Endometrium (tissue), 2 donors: ENCODE measurements at regions not wholly inside any gene's neighbourhood (a gene's known extent, or its start where the extent isn't known, plus 50 kb on each side); places are given as distances from the start of the nearest gene placed in this dataset.
"Not testable (repeated sequence)": the region's sequence is repeated elsewhere in the genome, so short reads cannot be mapped to it uniquely, and the experiment has no call there.

ENCODE experiments used
- FAIRE-seq: peaks from 2 replicates; lab custom pipeline; 2012; peaks lifted over from hg19 to GRCh38; lab: Jason Lieb, UNC
- donor health status: control.
- donor health status: control.

GRCh38 chr20:30164389-30164788 is 1093.1 kb upstream of the DEFB115 start:
- FAIRE-seq = not testable (repeated sequence)

GRCh38 chr20:30167540-30167939 is 1089.9 kb upstream of the DEFB115 start:
- no peak for FAIRE-seq

- FAIRE-seq = no peak
These were observed 1089.3 kb upstream of the DEFB115 start for GRCh38 chr20:30168025-30168799.

- no peak for FAIRE-seq
These were observed 1088.7 kb upstream of the DEFB115 start for GRCh38 chr20:30168800-30169138.

DNA sequence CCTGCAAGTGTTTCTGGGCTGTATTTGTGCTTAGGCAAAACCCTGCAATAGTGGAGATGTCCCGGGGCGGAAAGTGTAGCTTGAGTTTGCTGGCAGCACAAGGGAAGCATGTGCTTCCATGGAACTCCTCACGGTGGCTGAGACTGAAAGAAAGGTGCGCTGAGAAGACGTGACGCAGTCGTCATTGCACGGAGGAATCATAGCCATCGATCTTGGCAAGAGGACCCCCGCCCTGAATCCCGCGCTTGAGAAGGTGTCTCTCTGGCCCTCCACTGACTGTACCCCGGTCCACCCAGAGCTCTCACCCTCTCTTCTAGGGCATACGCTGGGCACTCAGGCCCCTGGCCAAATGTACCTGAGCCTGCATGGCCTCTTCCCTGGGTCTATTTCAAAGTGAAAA is 1081.8 kb upstream of the DEFB115 start:
- no peak for FAIRE-seq

DNA sequence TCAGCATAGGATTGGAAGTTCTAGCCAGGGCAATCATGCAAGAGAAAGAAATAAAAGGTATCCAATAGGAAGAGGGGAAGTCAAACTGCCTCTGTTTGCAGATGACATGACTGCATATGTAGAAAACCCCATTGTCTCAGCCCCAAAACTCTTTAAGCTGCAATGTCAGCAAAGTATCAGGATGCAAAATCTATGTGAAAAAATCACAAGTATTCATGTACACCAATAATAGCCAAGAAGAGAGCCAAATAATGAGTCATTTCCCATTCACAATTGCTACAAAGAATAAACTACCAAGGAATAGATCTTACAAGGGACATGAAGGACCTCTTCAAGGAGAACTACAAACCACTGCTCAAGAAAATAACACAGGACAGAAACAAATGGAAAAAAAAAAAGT is 1074.3 kb upstream of the DEFB115 start:
- not testable (repeated sequence) for FAIRE-seq

- FAIRE-seq = not testable (repeated sequence)
These were observed 1065.7 kb upstream of the DEFB115 start for GRCh38 chr20:30191785-30192184.

- not testable (repeated sequence) for FAIRE-seq
These were observed 1023.0 kb upstream of the DEFB115 start for GRCh38 chr20:30234477-30234876.

DNA sequence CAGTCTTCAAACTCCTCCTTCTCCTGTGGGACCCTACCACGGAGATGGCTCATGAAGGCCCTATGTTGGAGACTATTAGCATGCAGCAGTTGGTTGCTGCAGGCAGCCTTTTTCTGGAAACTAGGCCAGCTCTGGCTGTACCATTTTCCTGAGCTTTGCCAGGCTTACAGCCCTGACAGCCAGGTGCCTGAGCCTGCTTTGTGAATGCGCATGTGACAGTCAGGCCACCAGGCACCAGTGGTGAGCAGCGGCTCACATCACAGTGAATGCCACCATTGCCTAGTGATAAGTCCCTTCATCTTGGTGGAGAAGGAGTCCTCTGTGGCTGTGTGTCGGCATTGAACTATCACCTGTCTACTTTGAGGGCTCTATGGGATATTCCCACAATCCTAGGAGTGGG is 982.4 kb upstream of the DEFB115 start:
- FAIRE-seq = not testable (repeated sequence)

DNA sequence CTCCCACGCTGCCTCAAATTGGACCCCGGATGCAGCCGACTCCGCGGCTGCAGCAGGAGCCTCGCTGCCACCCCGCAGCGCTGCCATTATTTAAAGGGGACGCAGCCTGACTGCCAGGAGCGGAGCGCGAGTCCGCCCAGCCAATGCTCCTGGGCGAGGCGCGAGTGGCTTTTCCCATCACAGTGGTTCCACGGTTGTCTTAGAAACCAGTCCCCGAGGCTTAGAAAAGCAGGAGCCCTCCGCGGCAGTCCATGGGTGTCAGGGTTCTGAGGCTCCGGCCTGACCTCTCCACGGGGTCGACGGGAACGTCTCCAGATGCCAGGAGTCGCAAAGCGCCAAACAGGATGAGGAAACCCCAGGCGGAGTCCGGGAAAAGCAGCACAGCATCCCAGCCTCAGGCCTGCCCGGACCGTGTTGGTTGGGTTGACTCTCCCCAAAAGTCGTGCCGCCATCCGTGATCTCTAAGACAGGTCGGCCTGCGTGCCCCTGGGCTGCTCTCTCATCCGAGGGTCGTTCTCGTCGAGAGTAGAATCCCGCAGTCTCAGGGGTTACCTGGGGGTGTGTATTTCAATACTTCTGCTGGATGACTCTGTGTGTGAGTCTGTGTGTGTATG is 975.8 kb upstream of the DEFB115 start:
- FAIRE-seq = no peak

- peak; percentile 33 for FAIRE-seq
These were observed 973.8 kb upstream of the DEFB115 start for GRCh38 chr20:30283476-30284280.

DNA sequence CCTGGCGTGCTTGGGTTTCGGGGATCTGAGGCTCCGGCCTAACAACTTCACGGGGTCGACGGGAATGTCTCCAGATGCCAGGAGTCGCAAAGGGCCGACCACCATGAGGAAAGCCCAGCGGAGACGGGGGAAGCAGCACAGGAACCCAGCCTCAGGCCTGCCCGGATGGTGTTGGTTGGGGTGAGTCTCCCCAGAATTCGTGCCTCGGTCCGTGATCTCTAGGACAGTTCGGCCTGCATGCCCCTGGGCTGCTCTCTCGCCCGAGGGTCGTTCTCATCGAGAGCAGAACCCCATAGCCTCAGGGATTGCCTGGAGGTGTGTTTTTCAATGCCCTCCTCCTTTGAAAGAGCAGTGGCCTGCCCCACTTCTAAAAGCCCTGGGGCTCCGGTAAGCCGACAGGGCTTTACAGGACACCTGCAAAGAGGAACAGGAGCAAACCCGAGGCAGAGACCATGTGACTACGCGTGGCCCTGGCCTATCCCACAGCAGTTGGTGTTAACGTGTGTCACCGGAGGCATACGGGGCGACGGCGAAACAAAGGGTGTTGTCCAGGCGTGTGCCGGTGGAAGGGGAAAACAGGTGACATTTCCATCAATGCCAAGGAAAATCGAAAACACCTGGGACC is 973.1 kb upstream of the DEFB115 start:
- no peak for FAIRE-seq

DNA sequence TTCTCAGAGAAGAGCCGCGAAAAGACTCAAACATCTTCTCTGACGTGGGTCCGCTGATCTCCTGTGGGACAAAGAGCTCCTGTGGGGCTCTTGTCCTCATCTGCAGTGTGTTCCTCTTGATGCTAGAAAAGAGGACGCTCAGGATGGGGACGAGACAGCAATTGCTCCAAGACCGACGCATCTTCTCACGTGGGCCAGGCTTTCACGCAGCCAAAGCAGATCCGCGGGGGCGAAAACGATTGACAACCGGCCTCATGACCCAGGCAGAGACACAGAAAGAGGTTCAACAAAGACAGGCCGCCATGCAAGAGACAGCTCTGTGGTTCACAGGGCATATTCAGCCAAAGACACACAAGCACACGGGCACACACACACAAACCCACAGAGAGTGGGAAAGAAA is 971.8 kb upstream of the DEFB115 start:
- no peak for FAIRE-seq

GRCh38 chr20:30286157-30286556 is 971.3 kb upstream of the DEFB115 start:
- FAIRE-seq = no peak

- FAIRE-seq = not testable (repeated sequence)
These were observed 970.0 kb upstream of the DEFB115 start for GRCh38 chr20:30287459-30287858.

DNA sequence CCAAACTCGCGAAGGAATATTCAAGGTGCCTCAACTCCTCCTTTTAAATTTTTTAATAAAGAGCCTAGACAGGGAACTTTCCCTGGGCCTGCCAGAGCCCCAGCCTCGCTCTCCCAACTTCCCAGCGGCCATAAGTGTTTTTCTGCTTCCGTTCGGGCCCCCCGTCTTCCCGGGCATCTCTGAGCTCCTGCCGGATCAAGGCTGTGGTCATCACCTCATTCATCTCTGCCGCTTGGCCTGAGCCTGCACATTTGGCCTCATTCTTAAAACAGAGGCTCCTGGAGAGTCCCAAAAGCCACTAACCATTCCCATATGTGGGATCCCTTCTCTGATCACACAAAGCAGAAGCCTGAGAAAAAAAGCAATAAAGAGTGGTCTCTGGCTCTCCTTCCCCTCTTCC is 969.1 kb upstream of the DEFB115 start:
- FAIRE-seq = no peak

- not testable (repeated sequence) for FAIRE-seq
These were observed 968.4 kb upstream of the DEFB115 start for GRCh38 chr20:30289049-30289448.

DNA sequence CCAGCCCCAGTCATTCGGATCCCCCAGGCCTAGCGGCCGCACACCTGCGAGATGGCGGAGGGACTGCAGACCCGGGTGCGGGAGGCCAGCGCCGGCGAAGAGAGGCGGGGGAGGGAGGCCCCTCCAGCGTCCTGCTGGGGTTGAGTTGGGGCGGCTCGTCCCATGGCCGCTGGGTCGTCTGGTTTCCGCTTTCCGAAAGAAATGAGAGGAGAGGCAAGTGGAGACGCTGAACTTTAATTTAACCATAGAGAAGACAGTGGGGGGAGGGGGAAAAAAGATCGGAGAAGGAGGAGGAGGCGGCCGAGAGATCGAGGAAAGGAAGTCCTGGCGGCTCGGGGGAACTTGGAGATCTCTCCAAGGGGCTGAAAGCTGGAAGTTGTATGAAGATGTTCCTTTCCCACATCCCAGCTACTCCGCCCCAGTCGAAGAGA is 967.7 kb upstream of the DEFB115 start:
- not testable (repeated sequence) for FAIRE-seq

DNA sequence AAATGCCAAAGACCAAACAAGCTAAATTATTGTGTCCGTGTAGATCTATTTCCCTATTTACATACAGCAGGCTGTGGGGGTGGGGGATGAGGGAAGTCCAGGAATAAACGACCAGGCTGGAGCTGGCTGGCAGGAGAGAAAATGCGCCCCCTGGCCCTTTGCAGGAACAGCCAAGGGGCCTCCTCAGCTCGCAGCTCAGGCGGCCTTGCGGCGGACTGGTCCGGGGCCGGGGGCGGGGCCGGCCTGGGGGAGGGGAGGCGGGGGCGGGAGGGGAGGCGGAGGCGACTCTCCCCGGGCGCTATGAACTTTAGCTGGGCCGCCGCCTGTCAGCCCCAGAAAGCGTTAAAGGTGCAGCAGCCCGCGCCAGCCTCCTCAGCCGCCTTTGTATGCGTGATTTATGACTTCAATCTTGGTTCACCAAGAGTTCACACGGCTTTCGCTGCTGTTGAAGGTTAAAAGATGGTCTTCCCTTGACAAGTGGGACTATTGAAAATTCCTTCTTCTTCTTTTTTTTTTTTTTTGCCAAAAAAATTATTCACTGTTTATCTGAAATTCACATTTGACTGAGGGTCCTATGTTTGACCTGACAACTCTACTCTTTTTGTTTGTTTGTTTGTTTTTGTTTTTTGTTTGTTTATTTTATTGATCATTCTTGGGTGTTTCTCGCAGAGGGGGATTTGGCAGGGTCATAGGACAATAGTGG is 967.0 kb upstream of the DEFB115 start:
- not testable (repeated sequence) for FAIRE-seq

- FAIRE-seq = not testable (repeated sequence)
These were observed 966.4 kb upstream of the DEFB115 start for GRCh38 chr20:30291064-30291379.

- FAIRE-seq = not testable (repeated sequence)
These were observed 965.8 kb upstream of the DEFB115 start for GRCh38 chr20:30291686-30292085.

GRCh38 chr20:30295396-30295795 is 962.1 kb upstream of the DEFB115 start:
- FAIRE-seq = not testable (repeated sequence)
